Hepatocyte (in vitro differentiated cells): ENCODE measurements at regions not wholly inside any gene's neighbourhood (a gene's known extent, or its start where the extent isn't known, plus 50 kb on each side); places are given as distances from the start of the nearest gene placed in this dataset.

Experiments used
- DNase-seq: peaks from one replicate; pipeline ENCODE4 v3.0.0-alpha.2; 2016; ENCODE audit warnings: low spot score
- H2AFZ ChIP-seq: fragments of 200-600 bp; sonication (generic); 2 replicates; pipeline ENCODE4 v1.6.0; 2016; ENCODE audit warnings: antibody characterized with exemption, mild to moderate bottlenecking
- H3K27ac ChIP-seq: fragments of 200-600 bp; sonication (generic); 2 replicates; pipeline ENCODE4 v1.5.1; 2016; ENCODE audit warnings: mild to moderate bottlenecking
- H3K27me3 ChIP-seq: fragments of 200-600 bp; sonication (generic); 2 replicates; pipeline ENCODE4 v1.6.1; 2016
- H3K36me3 ChIP-seq: fragments of 200-600 bp; sonication (generic); replicated peaks from 2 replicates; pipeline ENCODE4 v1.5.1; 2016; ENCODE audit warnings: low read depth; ENCODE audit not compliant: insufficient read depth
- H3K4me1 ChIP-seq: fragments of 200-600 bp; sonication (generic); 2 replicates; pipeline ENCODE4 v1.5.1; 2016; ENCODE audit warnings: mild to moderate bottlenecking, moderate library complexity; ENCODE audit not compliant: insufficient read depth
- H3K4me2 ChIP-seq: fragments of 200-600 bp; sonication (generic); 2 replicates; pipeline ENCODE4 v1.6.0; 2016
- H3K4me3 ChIP-seq: fragments of 200-600 bp; sonication (generic); 2 replicates; pipeline ENCODE4 v1.5.1; 2016; ENCODE audit warnings: mild to moderate bottlenecking
- H3K79me2 ChIP-seq: fragments of 200-600 bp; sonication (generic); 2 replicates; pipeline ENCODE4 v1.6.0; 2017; ENCODE audit warnings: mild to moderate bottlenecking
- H3K9me2 ChIP-seq: fragments of 200-600 bp; sonication (generic); replicated peaks from 2 replicates; pipeline ENCODE4 v1.6.0; 2017; ENCODE audit warnings: mild to moderate bottlenecking; ENCODE audit not compliant: insufficient read depth
- H3K9me3 ChIP-seq: fragments of 200-600 bp; sonication (generic); 2 replicates; pipeline ENCODE4 v1.5.1; 2016; ENCODE audit warnings: low read depth, mild to moderate bottlenecking
- H4K20me1 ChIP-seq: fragments of 200-600 bp; sonication (generic); 2 replicates; pipeline ENCODE4 v1.6.0; 2016; ENCODE audit warnings: mild to moderate bottlenecking; ENCODE audit not compliant: insufficient read depth, poor library complexity, severe bottlenecking
- EZH2 ChIP-seq: fragments of 200-600 bp; sonication (generic); IDR thresholded peaks from 2 replicates; pipeline ENCODE4 v1.6.1; 2016; ENCODE audit warnings: antibody characterized with exemption, mild to moderate bottlenecking, borderline replicate concordance
- EZH2phosphoT487 ChIP-seq: fragments of 200-600 bp; sonication (generic); IDR thresholded peaks from one replicate; pipeline ENCODE4 v1.6.1; 2018; ENCODE audit warnings: antibody characterized with exemption, mild to moderate bottlenecking, low read depth, moderate library complexity; ENCODE audit not compliant: unreplicated experiment, severe bottlenecking
- WGBS: methylation state at CpG from one replicate; pipeline ENCODE4 v1.1.6; 2016; ENCODE audit warnings: low lambda C conversion rate; ENCODE audit errors: missing lambda C conversion rate; 5-methylcytosine and 5-hydroxymethylcytosine counted together
- TF ChIP-seq, protein P1 (sequence below): fragments of 200-600 bp; sonication (generic); IDR thresholded peaks from 2 replicates; pipeline ENCODE4 v1.5.1; 2016; ENCODE audit warnings: antibody characterized with exemption, mild to moderate bottlenecking; ENCODE audit not compliant: poor library complexity

DNA sequence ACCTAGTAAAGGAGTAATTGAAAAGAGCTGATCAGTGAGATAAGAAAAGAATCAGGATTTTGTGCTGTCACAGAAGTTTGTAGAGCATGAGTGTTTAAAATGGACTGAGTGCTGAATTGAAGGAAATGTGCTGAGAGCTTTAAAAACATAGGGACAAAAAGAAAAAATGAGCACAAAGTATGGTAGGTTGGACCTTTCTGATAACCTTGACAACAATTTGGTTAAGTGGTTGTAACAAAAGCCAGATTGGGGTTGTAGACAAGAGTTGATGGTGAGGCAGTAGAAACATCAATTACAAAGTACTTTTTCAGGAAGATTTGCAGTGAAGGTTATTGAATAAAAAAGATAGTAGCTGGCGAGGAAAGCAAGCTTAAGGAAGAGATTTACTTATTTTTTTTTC lies 674.7 kb upstream of the KIF2B start:
- WGBS = 57% methylated on average over 1 of the region's 1 CpG
- Histone ChIP-seq H3K27ac (no peak overlapping the region), H3K4me1 (no peaks in the 10 kb centered on the region)

DNA sequence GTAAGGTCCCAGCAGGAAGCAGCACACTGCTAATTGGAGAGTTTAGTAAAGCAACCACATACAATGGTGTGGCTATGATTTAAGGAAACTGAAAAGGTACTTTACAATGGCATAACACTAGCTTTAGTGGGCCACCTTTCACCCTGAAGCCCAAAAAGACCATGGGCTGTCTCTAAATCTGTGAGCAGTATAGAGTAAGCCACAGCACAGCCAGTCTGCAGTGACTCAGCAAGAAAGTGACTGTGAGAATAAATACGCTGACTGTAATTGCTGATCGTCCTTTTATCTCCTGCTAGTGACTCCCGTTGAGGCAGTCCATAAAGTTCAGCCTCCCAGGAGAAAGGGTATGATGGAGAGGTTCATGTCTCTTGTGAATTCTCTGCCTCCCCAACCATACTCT lies 679.8 kb upstream of the KIF2B start:
- 4% methylated on average over 3 of the region's 3 CpGs for WGBS
- H3K4me3 ChIP-seq = no peak overlapping the region
- H3K27ac ChIP-seq = no peak overlapping the region
- H3K36me3 ChIP-seq = no peaks in the 10 kb centered on the region
- H3K9me3 ChIP-seq = no peaks in the 10 kb centered on the region
- H2AFZ ChIP-seq = no peak overlapping the region
- no peaks in the 10 kb centered on the region for H3K79me2 ChIP-seq
- no peaks in the 10 kb centered on the region for H4K20me1 ChIP-seq
- H3K4me1 ChIP-seq = no peaks in the 10 kb centered on the region
- H3K27me3 ChIP-seq = no peaks in the 10 kb centered on the region
- no peaks in the 10 kb centered on the region for H3K9me2 ChIP-seq
- H3K4me2 ChIP-seq = no peak overlapping the region
- DNase-seq = peak; percentile 15
- no peak for TF ChIP-seq EZH2
- TF ChIP-seq, protein P1, sequence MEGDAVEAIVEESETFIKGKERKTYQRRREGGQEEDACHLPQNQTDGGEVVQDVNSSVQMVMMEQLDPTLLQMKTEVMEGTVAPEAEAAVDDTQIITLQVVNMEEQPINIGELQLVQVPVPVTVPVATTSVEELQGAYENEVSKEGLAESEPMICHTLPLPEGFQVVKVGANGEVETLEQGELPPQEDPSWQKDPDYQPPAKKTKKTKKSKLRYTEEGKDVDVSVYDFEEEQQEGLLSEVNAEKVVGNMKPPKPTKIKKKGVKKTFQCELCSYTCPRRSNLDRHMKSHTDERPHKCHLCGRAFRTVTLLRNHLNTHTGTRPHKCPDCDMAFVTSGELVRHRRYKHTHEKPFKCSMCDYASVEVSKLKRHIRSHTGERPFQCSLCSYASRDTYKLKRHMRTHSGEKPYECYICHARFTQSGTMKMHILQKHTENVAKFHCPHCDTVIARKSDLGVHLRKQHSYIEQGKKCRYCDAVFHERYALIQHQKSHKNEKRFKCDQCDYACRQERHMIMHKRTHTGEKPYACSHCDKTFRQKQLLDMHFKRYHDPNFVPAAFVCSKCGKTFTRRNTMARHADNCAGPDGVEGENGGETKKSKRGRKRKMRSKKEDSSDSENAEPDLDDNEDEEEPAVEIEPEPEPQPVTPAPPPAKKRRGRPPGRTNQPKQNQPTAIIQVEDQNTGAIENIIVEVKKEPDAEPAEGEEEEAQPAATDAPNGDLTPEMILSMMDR = no peak

More for the DNA sequence above, 674.7 kb upstream of the KIF2B start:
- no peaks in the 10 kb centered on the region for H3K9me2 ChIP-seq
- no peaks in the 10 kb centered on the region for H3K79me2 ChIP-seq
- H3K4me3 ChIP-seq = no peak overlapping the region
- TF ChIP-seq, protein P1 = no peak
- TF ChIP-seq EZH2 (no peak), EZH2phosphoT487 (no peak)
- H3K27me3 ChIP-seq = no peaks in the 10 kb centered on the region
- DNase-seq = no peak
- H3K36me3 ChIP-seq = no peaks in the 10 kb centered on the region
- no peak overlapping the region for H2AFZ ChIP-seq
- no peaks in the 10 kb centered on the region for H4K20me1 ChIP-seq
- no peak overlapping the region for H3K4me2 ChIP-seq
- H3K9me3 ChIP-seq = no peaks in the 10 kb centered on the region

DNA sequence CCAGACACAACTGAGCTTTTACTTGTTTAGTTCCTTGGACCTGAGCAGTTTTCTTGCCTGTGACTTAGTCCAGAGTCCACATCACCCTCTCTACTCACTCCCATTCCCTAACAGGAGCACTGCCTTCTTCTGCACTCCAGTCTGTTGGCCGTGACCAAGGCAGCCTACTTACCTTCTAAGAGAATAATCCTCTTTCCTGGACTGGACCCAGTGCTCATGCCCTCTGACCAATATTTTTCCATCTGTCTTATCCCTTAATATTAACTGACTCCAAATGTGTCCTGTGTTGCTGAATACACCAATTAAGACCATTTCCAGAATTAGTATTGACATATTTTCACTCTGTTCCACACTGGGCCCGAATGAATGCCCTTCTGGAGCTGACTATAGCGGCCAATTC lies 681.0 kb upstream of the KIF2B start:
- no peaks in the 10 kb centered on the region for H3K79me2 ChIP-seq
- WGBS = 88% methylated on average over 3 of the region's 3 CpGs
- no peak overlapping the region for H2AFZ ChIP-seq
- H3K27ac ChIP-seq = no peak overlapping the region
- no peak for TF ChIP-seq EZH2
- TF ChIP-seq, protein P1 = no peak
- no peaks in the 10 kb centered on the region for H3K4me1 ChIP-seq
- H3K9me3 ChIP-seq = no peaks in the 10 kb centered on the region
- no peaks in the 10 kb centered on the region for H3K27me3 ChIP-seq
- H3K4me2 ChIP-seq = no peak overlapping the region
- no peaks in the 10 kb centered on the region for H3K36me3 ChIP-seq
- no peak for DNase-seq
- no peaks in the 10 kb centered on the region for H3K9me2 ChIP-seq
- no peaks in the 10 kb centered on the region for H4K20me1 ChIP-seq
- H3K4me3 ChIP-seq = no peak overlapping the region

DNA sequence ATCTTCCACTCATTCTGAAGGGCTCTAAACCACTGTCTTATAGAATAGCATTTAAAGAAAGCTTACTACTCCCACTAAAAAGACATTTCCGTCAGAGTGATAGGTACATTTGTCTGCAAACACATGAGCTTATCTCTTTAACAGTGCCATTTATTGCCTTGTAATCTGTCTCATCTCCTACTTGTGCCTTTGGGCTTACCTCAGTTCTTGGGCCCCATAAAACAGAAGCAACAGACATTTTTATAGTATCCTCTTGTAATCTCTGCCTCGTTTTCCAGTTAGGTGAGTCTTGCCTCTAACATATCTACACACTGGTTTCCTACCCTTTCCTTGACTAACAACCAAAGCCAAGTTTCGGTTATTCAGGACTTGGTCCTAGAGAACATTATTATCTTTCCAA lies 681.4 kb upstream of the KIF2B start:
- H3K9me3 ChIP-seq = no peaks in the 10 kb centered on the region
- no peak overlapping the region for H3K4me2 ChIP-seq
- no peaks in the 10 kb centered on the region for H3K36me3 ChIP-seq
- WGBS = 33% methylated on average over 3 of the region's 3 CpGs
- DNase-seq = no peak
- no peaks in the 10 kb centered on the region for H3K9me2 ChIP-seq
- H3K27me3 ChIP-seq = no peaks in the 10 kb centered on the region
- no peak overlapping the region for H3K27ac ChIP-seq
- H2AFZ ChIP-seq = no peak overlapping the region
- no peaks in the 10 kb centered on the region for H3K79me2 ChIP-seq
- H4K20me1 ChIP-seq = no peaks in the 10 kb centered on the region
- no peaks in the 10 kb centered on the region for H3K4me1 ChIP-seq
- H3K4me3 ChIP-seq = no peak overlapping the region
- TF ChIP-seq, protein P1 = no peak
- TF ChIP-seq EZH2phosphoT487 = peak; percentile 90
